ENCODE measurements at regions not wholly inside any gene's neighbourhood (a gene's known extent, or its start where the extent isn't known, plus 50 kb on each side); places are given as distances from the start of the nearest gene placed in this dataset.

DNA sequence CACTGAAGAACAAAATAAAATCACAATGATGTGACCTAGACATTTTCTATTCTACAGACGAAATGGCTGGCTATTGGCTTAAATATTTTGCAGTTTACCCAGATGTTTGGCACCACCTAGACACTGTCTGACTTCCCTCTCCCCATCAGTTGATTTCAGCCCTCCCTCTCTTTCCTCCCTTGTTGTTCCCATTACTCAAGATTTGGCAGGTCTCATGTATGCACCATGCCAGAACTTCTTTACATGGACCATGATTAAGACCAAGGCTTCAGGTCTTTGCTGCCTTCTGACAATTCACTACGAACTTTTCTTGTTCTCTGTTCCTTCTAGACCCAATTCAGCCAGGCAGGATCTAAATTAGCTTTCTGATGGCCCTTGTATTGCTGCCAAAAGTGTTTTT is 66.6 kb upstream of the GDNF start:
- TF ChIP-seq POLR2A (IDR thresholded peaks at IDR 0.05) = no peak
- TF ChIP-seq, protein P1, sequence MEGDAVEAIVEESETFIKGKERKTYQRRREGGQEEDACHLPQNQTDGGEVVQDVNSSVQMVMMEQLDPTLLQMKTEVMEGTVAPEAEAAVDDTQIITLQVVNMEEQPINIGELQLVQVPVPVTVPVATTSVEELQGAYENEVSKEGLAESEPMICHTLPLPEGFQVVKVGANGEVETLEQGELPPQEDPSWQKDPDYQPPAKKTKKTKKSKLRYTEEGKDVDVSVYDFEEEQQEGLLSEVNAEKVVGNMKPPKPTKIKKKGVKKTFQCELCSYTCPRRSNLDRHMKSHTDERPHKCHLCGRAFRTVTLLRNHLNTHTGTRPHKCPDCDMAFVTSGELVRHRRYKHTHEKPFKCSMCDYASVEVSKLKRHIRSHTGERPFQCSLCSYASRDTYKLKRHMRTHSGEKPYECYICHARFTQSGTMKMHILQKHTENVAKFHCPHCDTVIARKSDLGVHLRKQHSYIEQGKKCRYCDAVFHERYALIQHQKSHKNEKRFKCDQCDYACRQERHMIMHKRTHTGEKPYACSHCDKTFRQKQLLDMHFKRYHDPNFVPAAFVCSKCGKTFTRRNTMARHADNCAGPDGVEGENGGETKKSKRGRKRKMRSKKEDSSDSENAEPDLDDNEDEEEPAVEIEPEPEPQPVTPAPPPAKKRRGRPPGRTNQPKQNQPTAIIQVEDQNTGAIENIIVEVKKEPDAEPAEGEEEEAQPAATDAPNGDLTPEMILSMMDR (IDR thresholded peaks at IDR 0.05) = no peak
- intact Hi-C loops (cut with DNase I) = no loop called here
- Histone ChIP-seq H3K9me3 (no peaks in the 10 kb centered on the region), H3K27ac (no peak overlapping the region), H3K4me3 (no peak overlapping the region), H3K27me3 (no peaks in the 10 kb centered on the region), H3K36me3 (replicated peaks in 1 of 2; ENCODE audit: insufficient read depth in 1 of 2, low read depth in 2 of 2) (no peaks in the 10 kb centered on the region), H3K4me1 (no peaks in the 10 kb centered on the region)
- WGBS, 2 donors = 34 to 42% methylated on average over 2 of the region's 2 CpGs
- no peak for DNase-seq
- ATAC-seq = no peak

- 60 to 87% methylated on average over 3 of the region's 3 CpGs for WGBS, 2 donors
- Histone ChIP-seq H3K36me3 (replicated peaks in 1 of 2; ENCODE audit: insufficient read depth in 1 of 2, low read depth in 2 of 2) (no peaks in the 10 kb centered on the region), H3K4me3 (no peak overlapping the region), H3K4me1 (no peaks in the 10 kb centered on the region), H3K27me3 (no peaks in the 10 kb centered on the region), H3K9me3 (no peaks in the 10 kb centered on the region), H3K27ac (no peak overlapping the region)
- DNase-seq (no peak), ATAC-seq (no peak)
- intact Hi-C loops (cut with DNase I) = no loop called here
- TF ChIP-seq, protein P1 (IDR thresholded peaks at IDR 0.05) = no peak
- TF ChIP-seq POLR2A (IDR thresholded peaks at IDR 0.05) = no peak
Measured at GRCh38 chr5:37905230-37905629, 65.4 kb upstream of the GDNF start.

- WGBS, 2 donors = 58 to 61% methylated on average over 3 of the region's 3 CpGs
Measured at GRCh38 chr5:37902323-37902722, 62.5 kb upstream of the GDNF start.

DNA sequence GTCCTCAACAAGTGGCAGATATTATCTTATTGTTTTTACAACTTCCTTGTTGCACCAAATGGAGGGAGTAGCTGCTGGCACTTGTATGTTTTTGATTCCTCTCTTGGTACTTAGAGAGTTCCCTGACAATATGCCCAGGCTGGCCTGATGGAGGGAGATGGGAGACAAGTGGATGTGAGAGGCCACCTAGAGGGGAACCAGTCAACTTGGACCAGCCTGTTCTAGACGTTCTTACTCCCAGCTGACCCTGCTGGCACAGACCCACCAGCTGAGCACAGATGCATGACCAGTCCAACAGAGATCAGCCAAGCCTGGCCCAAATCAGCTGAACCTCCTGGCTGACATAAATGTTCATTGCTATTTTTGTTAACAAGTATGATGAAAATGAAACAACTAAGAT is 60.9 kb upstream of the GDNF start:
- Histone ChIP-seq H3K36me3 (replicated peaks in 1 of 2; ENCODE audit: insufficient read depth in 1 of 2, low read depth in 2 of 2) (no peaks in the 10 kb centered on the region), H3K27me3 (no peaks in the 10 kb centered on the region), H3K4me1 (no peaks in the 10 kb centered on the region), H3K27ac (no peak overlapping the region), H3K9me3 (no peaks in the 10 kb centered on the region), H3K4me3 (no peak overlapping the region)
- DNase-seq (peak in 2 of 4 donors; percentile 21 to 22), ATAC-seq (no peak)
- TF ChIP-seq, protein P1 (IDR thresholded peaks at IDR 0.05) = no peak
- TF ChIP-seq POLR2A (IDR thresholded peaks at IDR 0.05) = no peak
- 0 to 13% methylated on average over 1 of the region's 1 CpG for WGBS, 2 donors
- intact Hi-C loops (cut with DNase I) = no loop called here

More at GRCh38 chr5:37902323-37902722, 62.5 kb upstream of the GDNF start:
- no peak overlapping the region for H3K27ac ChIP-seq
- intact Hi-C loops (cut with DNase I) = no loop called here
- H3K36me3 ChIP-seq (replicated peaks in 1 of 2; ENCODE audit: insufficient read depth in 1 of 2, low read depth in 2 of 2) = no peaks in the 10 kb centered on the region
- DNase-seq = no peak
- H3K27me3 ChIP-seq = no peaks in the 10 kb centered on the region
- ATAC-seq = no peak
- H3K4me3 ChIP-seq = no peak overlapping the region
- H3K9me3 ChIP-seq = no peaks in the 10 kb centered on the region
- no peak for TF ChIP-seq POLR2A (IDR thresholded peaks at IDR 0.05)
- TF ChIP-seq, protein P1 (IDR thresholded peaks at IDR 0.05) = no peak
- H3K4me1 ChIP-seq = no peaks in the 10 kb centered on the region

DNA sequence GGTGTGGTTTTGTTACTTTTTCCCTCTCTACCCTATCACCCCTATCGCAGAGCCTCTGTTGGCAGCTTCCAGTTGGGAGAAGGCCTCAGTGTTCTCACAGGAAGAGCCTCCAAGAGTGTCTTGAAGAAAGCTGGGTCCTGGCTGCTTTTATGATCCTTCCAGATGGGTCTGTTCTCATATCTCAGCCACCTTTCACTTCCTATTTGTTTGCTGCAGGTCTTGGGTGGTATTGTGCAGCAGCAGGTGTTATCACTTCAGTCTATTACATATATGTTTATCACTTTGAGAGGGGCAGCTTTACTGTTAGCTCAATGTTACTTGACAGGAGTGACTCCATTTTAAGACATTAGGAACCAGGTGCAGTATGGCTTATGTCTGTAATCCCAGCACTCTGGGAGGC is 59.2 kb upstream of the GDNF start:
- H3K4me3 ChIP-seq = no peak overlapping the region
- TF ChIP-seq, protein P1 (IDR thresholded peaks at IDR 0.05) = no peak
- no peak for TF ChIP-seq POLR2A (IDR thresholded peaks at IDR 0.05)
- intact Hi-C loops (cut with DNase I) = no loop called here
- DNase-seq = no peak
- 78 to 100% methylated on average over 1 of the region's 1 CpG for whole genome bisulfite sequencing, 2 donors
- H3K27ac ChIP-seq = no peak overlapping the region
- H3K9me3 ChIP-seq = no peaks in the 10 kb centered on the region
- ATAC-seq = no peak
- H3K27me3 ChIP-seq = no peaks in the 10 kb centered on the region
- no peaks in the 10 kb centered on the region for H3K36me3 ChIP-seq (replicated peaks in 1 of 2; ENCODE audit: insufficient read depth in 1 of 2, low read depth in 2 of 2)
- H3K4me1 ChIP-seq = no peaks in the 10 kb centered on the region

All from body of pancreas (tissue), 4 donors.